ENCODE measurements at regions not wholly inside any gene's neighbourhood (a gene's known extent, or its start where the extent isn't known, plus 50 kb on each side); places are given as distances from the start of the nearest gene placed in this dataset.

DNA sequence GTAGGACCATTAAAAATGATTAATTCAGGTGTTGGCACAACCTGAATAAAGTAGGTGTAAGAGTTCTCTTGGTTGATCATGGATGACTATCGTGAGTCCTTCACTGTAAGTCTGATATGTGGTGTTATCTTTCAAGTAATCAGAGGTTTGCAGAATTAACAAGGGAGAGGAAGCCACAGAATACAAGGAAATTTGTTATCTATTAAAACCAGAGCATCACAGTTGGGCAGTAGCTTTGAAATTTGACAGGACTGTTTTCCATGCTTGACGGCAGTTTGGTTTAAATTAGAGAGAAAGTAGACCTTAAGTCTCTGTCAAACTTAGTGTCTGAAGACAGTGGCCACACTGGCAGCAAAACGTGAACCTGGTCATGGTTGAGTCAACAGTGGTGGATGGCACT, 139.5 kb upstream of the KCNK2 start:
- DNase-seq (ENCODE audit: low read depth), result no peak
- no peak overlapping the region for H3K4me3 ChIP-seq (ENCODE audit: low read depth, low read length)
- TF ChIP-seq POLR2A (IDR thresholded peaks at IDR 0.05; ENCODE audit: extremely low read depth, insufficient read length) (no peak), MAX (IDR thresholded peaks at IDR 0.05; ENCODE audit: low read depth, low read length) (no peak), MYC (IDR thresholded peaks at IDR 0.05; ENCODE audit: low read depth, low read length) (no peak)
- TF ChIP-seq, protein P1, sequence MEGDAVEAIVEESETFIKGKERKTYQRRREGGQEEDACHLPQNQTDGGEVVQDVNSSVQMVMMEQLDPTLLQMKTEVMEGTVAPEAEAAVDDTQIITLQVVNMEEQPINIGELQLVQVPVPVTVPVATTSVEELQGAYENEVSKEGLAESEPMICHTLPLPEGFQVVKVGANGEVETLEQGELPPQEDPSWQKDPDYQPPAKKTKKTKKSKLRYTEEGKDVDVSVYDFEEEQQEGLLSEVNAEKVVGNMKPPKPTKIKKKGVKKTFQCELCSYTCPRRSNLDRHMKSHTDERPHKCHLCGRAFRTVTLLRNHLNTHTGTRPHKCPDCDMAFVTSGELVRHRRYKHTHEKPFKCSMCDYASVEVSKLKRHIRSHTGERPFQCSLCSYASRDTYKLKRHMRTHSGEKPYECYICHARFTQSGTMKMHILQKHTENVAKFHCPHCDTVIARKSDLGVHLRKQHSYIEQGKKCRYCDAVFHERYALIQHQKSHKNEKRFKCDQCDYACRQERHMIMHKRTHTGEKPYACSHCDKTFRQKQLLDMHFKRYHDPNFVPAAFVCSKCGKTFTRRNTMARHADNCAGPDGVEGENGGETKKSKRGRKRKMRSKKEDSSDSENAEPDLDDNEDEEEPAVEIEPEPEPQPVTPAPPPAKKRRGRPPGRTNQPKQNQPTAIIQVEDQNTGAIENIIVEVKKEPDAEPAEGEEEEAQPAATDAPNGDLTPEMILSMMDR (IDR thresholded peaks at IDR 0.05; ENCODE audit: low read depth, low read length), result no peak

GRCh38 chr1:214946615-214947014, 135.9 kb upstream of the KCNK2 start:
- TF ChIP-seq MAX (IDR thresholded peaks at IDR 0.05; ENCODE audit: low read depth, low read length), result no peak
- no peak for TF ChIP-seq MYC (IDR thresholded peaks at IDR 0.05; ENCODE audit: low read depth, low read length)
- TF ChIP-seq, protein P1 (IDR thresholded peaks at IDR 0.05; ENCODE audit: low read depth, low read length), result no peak
- no peak for TF ChIP-seq POLR2A (IDR thresholded peaks at IDR 0.05; ENCODE audit: extremely low read depth, insufficient read length)
- no peak for DNase-seq (ENCODE audit: low read depth)
- H3K4me3 ChIP-seq (ENCODE audit: low read depth, low read length), result no peak overlapping the region

GRCh38 chr1:214952648-214953047, 129.9 kb upstream of the KCNK2 start:
- DNase-seq (ENCODE audit: low read depth), result no peak
- TF ChIP-seq, protein P1 (IDR thresholded peaks at IDR 0.05; ENCODE audit: low read depth, low read length), result no peak
- TF ChIP-seq MAX (IDR thresholded peaks at IDR 0.05; ENCODE audit: low read depth, low read length), result no peak
- no peak for TF ChIP-seq POLR2A (IDR thresholded peaks at IDR 0.05; ENCODE audit: extremely low read depth, insufficient read length)
- no peak for TF ChIP-seq MYC (IDR thresholded peaks at IDR 0.05; ENCODE audit: low read depth, low read length)
- H3K4me3 ChIP-seq (ENCODE audit: low read depth, low read length), result no peak overlapping the region

DNA sequence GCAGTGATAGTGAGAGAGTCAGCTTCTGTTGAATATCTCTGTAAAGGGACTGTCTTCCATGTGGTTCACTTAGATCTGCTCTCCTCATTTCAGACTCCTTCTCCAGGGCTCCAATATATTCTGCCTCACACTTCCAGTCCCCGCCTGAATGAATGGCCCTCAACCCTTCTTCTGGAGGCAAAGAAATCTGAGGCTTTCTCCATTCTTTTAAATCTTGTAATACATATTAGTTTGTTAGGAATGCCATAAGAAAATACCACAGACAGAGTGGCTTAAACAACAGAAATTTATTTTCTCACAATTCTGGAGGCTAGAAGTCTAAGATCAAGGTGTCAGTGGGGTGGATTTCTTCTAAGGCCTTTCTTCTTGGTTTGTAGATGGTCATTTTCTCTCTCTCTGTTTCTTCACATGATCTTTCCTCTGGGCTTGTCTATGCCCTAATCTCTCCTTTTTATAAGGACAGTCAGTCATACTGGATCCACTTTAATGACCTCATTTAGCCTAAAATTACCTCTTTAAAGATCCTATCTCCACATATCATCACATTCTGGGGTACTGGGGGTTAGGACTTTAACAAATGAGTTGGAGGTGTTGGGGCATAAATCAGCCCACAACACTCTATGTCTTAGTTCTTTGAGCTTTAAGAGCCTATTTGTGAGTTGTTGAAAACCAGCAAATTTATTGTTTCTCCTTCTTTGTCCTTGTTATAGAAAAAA, 128.5 kb upstream of the KCNK2 start:
- no peak overlapping the region for H3K4me3 ChIP-seq (ENCODE audit: low read depth, low read length)
- no peak for DNase-seq (ENCODE audit: low read depth)
- TF ChIP-seq MAX (IDR thresholded peaks at IDR 0.05; ENCODE audit: low read depth, low read length) (no peak), MYC (IDR thresholded peaks at IDR 0.05; ENCODE audit: low read depth, low read length) (no peak), POLR2A (IDR thresholded peaks at IDR 0.05; ENCODE audit: extremely low read depth, insufficient read length) (no peak)
- TF ChIP-seq, protein P1 (IDR thresholded peaks at IDR 0.05; ENCODE audit: low read depth, low read length), result no peak

DNA sequence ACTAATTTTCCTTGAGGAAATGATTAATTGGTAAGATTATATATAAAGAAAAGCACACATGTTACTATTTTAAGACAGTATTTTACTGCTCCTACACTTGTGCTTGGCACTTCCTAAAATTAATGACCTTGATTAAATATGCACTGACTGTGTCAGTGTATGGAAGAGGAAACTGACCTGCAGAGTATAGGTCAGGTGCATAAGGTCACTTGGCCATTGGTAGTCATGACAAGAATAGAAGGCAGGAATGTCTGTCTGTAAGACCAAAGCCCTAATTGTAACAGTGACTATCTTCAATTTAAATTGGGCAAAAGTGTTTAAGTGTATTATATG, 128.0 kb upstream of the KCNK2 start:
- TF ChIP-seq MYC (IDR thresholded peaks at IDR 0.05; ENCODE audit: low read depth, low read length) (no peak), MAX (IDR thresholded peaks at IDR 0.05; ENCODE audit: low read depth, low read length) (no peak), POLR2A (IDR thresholded peaks at IDR 0.05; ENCODE audit: extremely low read depth, insufficient read length) (no peak)
- TF ChIP-seq, protein P1 (IDR thresholded peaks at IDR 0.05; ENCODE audit: low read depth, low read length), result no peak
- H3K4me3 ChIP-seq (ENCODE audit: low read depth, low read length), result no peak overlapping the region
- DNase-seq (ENCODE audit: low read depth), result no peak
